ENCODE measurements at regions not wholly inside any gene's neighbourhood (a gene's known extent, or its start where the extent isn't known, plus 50 kb on each side); places are given as distances from the start of the nearest gene placed in this dataset.

DNA sequence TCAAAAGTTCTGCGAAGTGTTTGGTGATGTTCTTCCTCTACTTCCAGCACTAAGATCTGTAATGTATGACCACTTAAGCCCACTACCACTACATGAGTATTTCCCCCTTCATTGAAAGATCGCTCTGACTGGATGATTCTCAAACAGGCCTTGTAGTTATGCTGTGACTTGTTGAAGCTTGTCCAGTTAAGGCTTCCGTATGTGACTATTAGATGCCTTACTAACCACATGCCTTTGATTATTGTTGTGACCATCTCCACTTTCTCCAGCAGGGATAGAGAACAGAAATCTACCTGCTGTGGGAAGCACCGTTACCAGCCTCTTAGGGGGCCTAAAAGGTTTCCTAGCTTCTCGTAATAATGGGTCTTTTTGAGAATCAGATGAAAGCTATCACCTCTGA lies 81.1 kb downstream of the NOC3L start:
- TF ChIP-seq POLR2A (IDR thresholded peaks at IDR 0.05; ENCODE audit: low read length) (no peak), GATA1 (IDR thresholded peaks at IDR 0.05; ENCODE audit: low read depth, low read length) (no peak)

Measured in erythroblast (primary cell).